ENCODE measurements at regions not wholly inside any gene's neighbourhood (a gene's known extent, or its start where the extent isn't known, plus 50 kb on each side); places are given as distances from the start of the nearest gene placed in this dataset.
A peak's percentile ranks its signal among the peaks of the same experiment; 100 is the strongest.

GRCh38 chr10:60444494-60445064 lies 54.9 kb upstream of the ANK3 start:
- TF ChIP-seq CTCF (IDR thresholded peaks at IDR 0.05; ENCODE audit: low read length) (peak; percentile 72), EZH2 (IDR thresholded peaks at IDR 0.05; ENCODE audit: borderline replicate concordance, low read length) (no peak)
